ENCODE measurements at regions not wholly inside any gene's neighbourhood (a gene's known extent, or its start where the extent isn't known, plus 50 kb on each side); places are given as distances from the start of the nearest gene placed in this dataset.

DNA sequence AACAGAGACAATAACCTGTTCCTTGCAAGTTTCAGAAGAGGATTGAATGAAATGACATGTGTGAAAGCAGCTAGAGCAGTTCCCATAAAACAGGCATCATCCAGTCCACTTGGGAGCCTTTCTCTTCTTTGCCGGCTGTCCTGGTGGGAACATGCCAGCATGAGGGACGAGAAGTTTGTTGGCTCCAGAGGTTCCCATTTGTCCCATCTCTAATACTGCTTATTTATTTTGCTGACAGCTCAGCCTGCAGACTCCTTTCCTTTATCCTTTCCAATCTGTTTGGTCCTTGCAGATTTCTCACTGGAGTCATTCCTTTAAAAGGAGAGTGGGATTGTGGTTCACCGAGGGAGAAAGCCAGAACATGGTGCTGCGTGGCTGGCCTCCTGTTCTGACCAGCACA lies 321.5 kb upstream of the CLINT1 start:
- H3K4me1 ChIP-seq = peaks cover 0 to 10% of the 10 kb centered on the region in 2 donors
- no peaks in the 10 kb centered on the region for H3K27me3 ChIP-seq
- TF ChIP-seq, protein P1, sequence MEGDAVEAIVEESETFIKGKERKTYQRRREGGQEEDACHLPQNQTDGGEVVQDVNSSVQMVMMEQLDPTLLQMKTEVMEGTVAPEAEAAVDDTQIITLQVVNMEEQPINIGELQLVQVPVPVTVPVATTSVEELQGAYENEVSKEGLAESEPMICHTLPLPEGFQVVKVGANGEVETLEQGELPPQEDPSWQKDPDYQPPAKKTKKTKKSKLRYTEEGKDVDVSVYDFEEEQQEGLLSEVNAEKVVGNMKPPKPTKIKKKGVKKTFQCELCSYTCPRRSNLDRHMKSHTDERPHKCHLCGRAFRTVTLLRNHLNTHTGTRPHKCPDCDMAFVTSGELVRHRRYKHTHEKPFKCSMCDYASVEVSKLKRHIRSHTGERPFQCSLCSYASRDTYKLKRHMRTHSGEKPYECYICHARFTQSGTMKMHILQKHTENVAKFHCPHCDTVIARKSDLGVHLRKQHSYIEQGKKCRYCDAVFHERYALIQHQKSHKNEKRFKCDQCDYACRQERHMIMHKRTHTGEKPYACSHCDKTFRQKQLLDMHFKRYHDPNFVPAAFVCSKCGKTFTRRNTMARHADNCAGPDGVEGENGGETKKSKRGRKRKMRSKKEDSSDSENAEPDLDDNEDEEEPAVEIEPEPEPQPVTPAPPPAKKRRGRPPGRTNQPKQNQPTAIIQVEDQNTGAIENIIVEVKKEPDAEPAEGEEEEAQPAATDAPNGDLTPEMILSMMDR (IDR thresholded peaks at IDR 0.05) = no peak
- DNase-seq (ENCODE audit: low spot score) = no peak
- H3K4me3 ChIP-seq = no peak overlapping the region
- no peaks in the 10 kb centered on the region for H3K9me3 ChIP-seq
- H3K27ac ChIP-seq = no peak overlapping the region
- no peaks in the 10 kb centered on the region for H3K36me3 ChIP-seq

DNA sequence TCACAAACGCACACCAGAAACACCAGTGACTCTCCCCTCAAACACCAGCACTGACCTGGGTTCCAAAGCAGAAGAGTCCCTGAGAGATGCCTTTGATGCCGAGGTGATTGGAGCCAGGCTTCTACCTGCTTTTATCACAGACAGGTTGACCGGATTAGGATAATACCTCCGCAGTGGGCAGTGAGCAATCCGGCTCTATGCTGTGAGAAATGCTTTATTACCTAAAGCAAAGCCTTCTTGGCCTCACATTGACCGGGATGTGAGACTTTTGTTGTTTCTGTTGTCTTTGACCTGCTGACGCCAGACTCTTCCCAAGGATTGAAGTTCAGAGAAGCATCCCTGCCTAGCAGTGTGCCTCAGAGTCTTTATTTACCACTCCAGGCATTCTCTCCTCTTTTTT lies 320.3 kb upstream of the CLINT1 start:
- DNase-seq (ENCODE audit: low spot score) = no peak
- H3K27ac ChIP-seq = no peak overlapping the region

DNA sequence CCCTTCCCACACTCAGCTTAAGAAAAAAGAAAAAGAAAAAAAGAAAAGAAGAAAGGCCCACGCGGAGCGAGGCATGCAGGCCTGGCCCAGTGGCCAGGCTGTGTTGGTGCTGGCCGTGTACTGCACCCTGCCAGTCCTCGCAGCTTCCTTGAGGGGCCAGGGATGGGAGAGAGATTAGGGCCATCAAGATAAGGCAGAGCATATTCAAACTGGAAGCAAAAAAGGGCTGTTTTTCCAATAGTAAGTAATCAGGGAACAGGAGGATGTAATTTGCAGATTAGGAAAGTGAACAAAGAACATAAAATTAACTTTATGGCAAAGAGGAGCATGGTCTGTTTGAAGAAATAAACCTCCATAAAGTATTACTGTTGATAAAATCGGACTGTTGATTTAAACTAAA lies 319.6 kb upstream of the CLINT1 start:
- Histone ChIP-seq H3K27me3 (no peaks in the 10 kb centered on the region), H3K36me3 (no peaks in the 10 kb centered on the region), H3K4me3 (no peak overlapping the region), H3K27ac (no peak overlapping the region), H3K4me1 (peaks cover 0 to 14% of the 10 kb centered on the region in 2 donors), H3K9me3 (no peaks in the 10 kb centered on the region)
- no peak for DNase-seq (ENCODE audit: low spot score)
- TF ChIP-seq, protein P1 (IDR thresholded peaks at IDR 0.05) = no peak

More for the DNA sequence above, 320.3 kb upstream of the CLINT1 start:
- peaks cover 0 to 14% of the 10 kb centered on the region in 2 donors for H3K4me1 ChIP-seq
- no peaks in the 10 kb centered on the region for H3K36me3 ChIP-seq
- no peak overlapping the region for H3K4me3 ChIP-seq
- TF ChIP-seq, protein P1 (IDR thresholded peaks at IDR 0.05) = no peak
- no peaks in the 10 kb centered on the region for H3K27me3 ChIP-seq
- H3K9me3 ChIP-seq = no peaks in the 10 kb centered on the region

DNA sequence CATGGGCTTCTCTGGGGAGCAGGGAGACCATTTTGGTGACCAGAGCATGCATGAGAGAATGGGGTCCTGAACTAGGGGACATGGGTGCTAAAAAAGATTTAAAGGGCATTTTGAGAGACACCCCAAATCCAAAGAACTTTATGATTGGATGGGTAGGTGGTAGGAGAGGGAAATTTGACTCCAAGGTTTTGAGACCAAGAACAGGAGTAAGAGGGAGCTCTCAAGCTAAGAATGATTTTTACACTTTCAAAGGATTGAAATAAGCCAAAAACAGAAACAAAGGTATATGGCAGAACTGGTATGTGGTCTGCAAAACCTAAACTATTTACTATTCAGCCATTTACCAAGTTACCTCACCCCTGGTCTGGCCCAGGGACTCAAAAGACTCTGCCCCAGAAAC lies 318.2 kb upstream of the CLINT1 start:
- Histone ChIP-seq H3K27ac (no peak overlapping the region), H3K9me3 (no peaks in the 10 kb centered on the region), H3K36me3 (no peaks in the 10 kb centered on the region), H3K4me3 (no peak overlapping the region), H3K27me3 (no peaks in the 10 kb centered on the region), H3K4me1 (peaks cover 0 to 14% of the 10 kb centered on the region in 2 donors)
- DNase-seq (ENCODE audit: low spot score) = no peak
- TF ChIP-seq, protein P1 (IDR thresholded peaks at IDR 0.05) = no peak

DNA sequence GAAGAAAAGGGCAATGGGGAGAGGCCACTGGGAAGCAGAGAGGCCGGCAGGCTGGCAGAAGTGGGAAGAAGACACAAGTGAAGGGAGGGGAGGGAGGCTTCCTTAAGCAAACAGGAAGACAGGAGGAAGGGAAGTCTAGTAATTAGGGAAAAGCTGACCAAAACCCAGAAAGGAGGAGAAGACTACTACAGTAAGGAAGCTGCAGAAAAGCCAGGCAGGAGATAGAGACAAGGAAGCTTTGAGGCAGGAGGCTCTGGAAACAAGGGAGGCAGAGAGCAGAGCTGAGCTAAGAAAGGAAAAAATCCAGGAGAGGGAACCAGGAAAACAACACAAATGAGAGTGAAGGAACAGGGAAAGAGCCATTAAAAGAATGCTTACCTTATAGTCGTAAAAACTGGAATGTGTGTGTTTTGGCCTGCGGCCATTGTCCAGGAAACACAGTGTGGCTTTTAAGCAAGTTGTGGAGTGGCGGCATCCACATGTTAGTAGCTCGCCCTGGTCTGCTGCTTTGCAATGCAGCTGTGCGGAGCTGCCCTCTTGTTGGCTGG lies 317.1 kb upstream of the CLINT1 start:
- Histone ChIP-seq H3K4me1 (peaks cover 0 to 14% of the 10 kb centered on the region in 2 donors), H3K27me3 (no peaks in the 10 kb centered on the region), H3K4me3 (no peak overlapping the region), H3K36me3 (no peaks in the 10 kb centered on the region), H3K9me3 (no peaks in the 10 kb centered on the region), H3K27ac (peak overlapping the region in 1 of 2 donors; percentile 19)
- DNase-seq (ENCODE audit: low spot score) = no peak
- TF ChIP-seq, protein P1 (IDR thresholded peaks at IDR 0.05) = no peak
